ENCODE measurements at regions not wholly inside any gene's neighbourhood (a gene's known extent, or its start where the extent isn't known, plus 50 kb on each side); places are given as distances from the start of the nearest gene placed in this dataset.

GRCh38 chr6:43877463-43878126 lies 107.6 kb downstream of the VEGFA start:
- H3K36me3 ChIP-seq (ENCODE audit: insufficient read depth in 1 of 2, low read depth in 1 of 2) = no peaks in the 10 kb centered on the region
- no peaks in the 10 kb centered on the region for H3K27me3 ChIP-seq (ENCODE audit: insufficient read depth in 3 of 3, low read length in 2 of 3)
- no peak overlapping the region for H3K27ac ChIP-seq
- TF ChIP-seq, protein P1, sequence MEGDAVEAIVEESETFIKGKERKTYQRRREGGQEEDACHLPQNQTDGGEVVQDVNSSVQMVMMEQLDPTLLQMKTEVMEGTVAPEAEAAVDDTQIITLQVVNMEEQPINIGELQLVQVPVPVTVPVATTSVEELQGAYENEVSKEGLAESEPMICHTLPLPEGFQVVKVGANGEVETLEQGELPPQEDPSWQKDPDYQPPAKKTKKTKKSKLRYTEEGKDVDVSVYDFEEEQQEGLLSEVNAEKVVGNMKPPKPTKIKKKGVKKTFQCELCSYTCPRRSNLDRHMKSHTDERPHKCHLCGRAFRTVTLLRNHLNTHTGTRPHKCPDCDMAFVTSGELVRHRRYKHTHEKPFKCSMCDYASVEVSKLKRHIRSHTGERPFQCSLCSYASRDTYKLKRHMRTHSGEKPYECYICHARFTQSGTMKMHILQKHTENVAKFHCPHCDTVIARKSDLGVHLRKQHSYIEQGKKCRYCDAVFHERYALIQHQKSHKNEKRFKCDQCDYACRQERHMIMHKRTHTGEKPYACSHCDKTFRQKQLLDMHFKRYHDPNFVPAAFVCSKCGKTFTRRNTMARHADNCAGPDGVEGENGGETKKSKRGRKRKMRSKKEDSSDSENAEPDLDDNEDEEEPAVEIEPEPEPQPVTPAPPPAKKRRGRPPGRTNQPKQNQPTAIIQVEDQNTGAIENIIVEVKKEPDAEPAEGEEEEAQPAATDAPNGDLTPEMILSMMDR (IDR thresholded peaks at IDR 0.05) = no peak
- H3K4me1 ChIP-seq = no peaks in the 10 kb centered on the region
- H3K4me3 ChIP-seq = no peak overlapping the region
- DNase-seq = no peak
- ATAC-seq = no peak
- intact Hi-C loops (cut with DNase I) = no loop called here
- H3K9me3 ChIP-seq = no peaks in the 10 kb centered on the region
- WGBS, 3 donors = 86 to 89% (median 87%) methylated on average over 8 to 10 of the region's 10 CpGs

GRCh38 chr6:43877036-43877435 lies 107.0 kb downstream of the VEGFA start:
- TF ChIP-seq, protein P1 (IDR thresholded peaks at IDR 0.05) = no peak
- intact Hi-C loops (cut with DNase I) = no loop called here
- DNase-seq (no peak), ATAC-seq (no peak)
- 81 to 83% (median 82%) methylated on average over 10 of the region's 10 CpGs for WGBS, 3 donors
- no peaks in the 10 kb centered on the region for H3K27me3 ChIP-seq (ENCODE audit: insufficient read depth in 3 of 3, low read length in 2 of 3)
- H3K4me1 ChIP-seq = no peaks in the 10 kb centered on the region
- H3K9me3 ChIP-seq = no peaks in the 10 kb centered on the region
- no peaks in the 10 kb centered on the region for H3K36me3 ChIP-seq (ENCODE audit: insufficient read depth in 1 of 2, low read depth in 1 of 2)
- H3K4me3 ChIP-seq = no peak overlapping the region
- H3K27ac ChIP-seq = no peak overlapping the region

GRCh38 chr6:43876602-43877001 lies 106.6 kb downstream of the VEGFA start:
- ATAC-seq = no peak
- Histone ChIP-seq H3K27me3 (ENCODE audit: insufficient read depth in 3 of 3, low read length in 2 of 3) (no peaks in the 10 kb centered on the region), H3K36me3 (ENCODE audit: insufficient read depth in 1 of 2, low read depth in 1 of 2) (no peaks in the 10 kb centered on the region), H3K4me3 (no peak overlapping the region), H3K27ac (no peak overlapping the region), H3K4me1 (no peaks in the 10 kb centered on the region), H3K9me3 (no peaks in the 10 kb centered on the region)
- intact Hi-C loops (cut with DNase I) = no loop called here
- peak in 1 of 2 donors; percentile 49 for DNase-seq
- 66 to 76% (median 70%) methylated on average over 4 of the region's 4 CpGs for WGBS, 3 donors
- TF ChIP-seq, protein P1 (IDR thresholded peaks at IDR 0.05) = no peak

- DNase-seq (no peak), ATAC-seq (peak in 1 of 4 donors; percentile 12)
- 85 to 87% (median 85%) methylated on average over 14 of the region's 14 CpGs for WGBS, 3 donors
- no peaks in the 10 kb centered on the region for H3K4me1 ChIP-seq
- H3K27me3 ChIP-seq (ENCODE audit: insufficient read depth in 3 of 3, low read length in 2 of 3) = no peaks in the 10 kb centered on the region
- no peaks in the 10 kb centered on the region for H3K36me3 ChIP-seq (ENCODE audit: insufficient read depth in 1 of 2, low read depth in 1 of 2)
- TF ChIP-seq, protein P1 (IDR thresholded peaks at IDR 0.05) = no peak
- no peaks in the 10 kb centered on the region for H3K9me3 ChIP-seq
- no peak overlapping the region for H3K27ac ChIP-seq
- H3K4me3 ChIP-seq = no peak overlapping the region
- intact Hi-C loops (cut with DNase I) = no loop called here
Observed at GRCh38 chr6:43875849-43876572, 106.0 kb downstream of the VEGFA start.
